ENCODE measurements at regions not wholly inside any gene's neighbourhood (a gene's known extent, or its start where the extent isn't known, plus 50 kb on each side); places are given as distances from the start of the nearest gene placed in this dataset.

GRCh38 chr14:66284346-66284745 lies 201.8 kb upstream of the CCDC196 start:
- no peaks in the 10 kb centered on the region for H3F3A ChIP-seq (replicated peaks; ENCODE audit: low read depth)
- H3K4me1 ChIP-seq (ENCODE audit: insufficient read depth): no peaks in the 10 kb centered on the region
- no peaks in the 10 kb centered on the region for H3K27me3 ChIP-seq (ENCODE audit: insufficient read depth)
- Mint-ChIP-seq H3K27ac (no peak overlapping the region), H3K4me3 (no peak overlapping the region), H3K9me3 (peaks cover 8% of the 10 kb centered on the region; the same call in 2 of the 3 replicates), H3K36me3 (ENCODE audit: low read depth) (no peaks in the 10 kb centered on the region), H3K27me3 (ENCODE audit: insufficient read depth, low read depth, poor library complexity) (no peaks in the 10 kb centered on the region), H3K4me1 (no peaks in the 10 kb centered on the region)
- no peak for DNase-seq (ENCODE audit: low spot score)
- H3K27ac ChIP-seq (ENCODE audit: low read depth): no peak overlapping the region
- no peak overlapping the region for H2AFZ ChIP-seq
- no peaks in the 10 kb centered on the region for H4K20me1 ChIP-seq (replicated peaks; ENCODE audit: insufficient read depth)
- H3K79me2 ChIP-seq (replicated peaks; ENCODE audit: insufficient read depth): no peaks in the 10 kb centered on the region
- no peak overlapping the region for H3K4me3 ChIP-seq
- no peak for ATAC-seq
- H3K36me3 ChIP-seq (ENCODE audit: insufficient read depth): no peaks in the 10 kb centered on the region
- H3K9me2 ChIP-seq (ENCODE audit: insufficient read depth): no peaks in the 10 kb centered on the region
- TF ChIP-seq ZNF114 (CRISPR knock-in tag; IDR thresholded peaks at IDR 0.05) (no peak), ETS1 (IDR thresholded peaks at IDR 0.05) (no peak), EZH2phosphoT487 (IDR thresholded peaks at IDR 0.05; ENCODE audit: unreplicated experiment) (no peak), CTCF (conservative IDR thresholded peaks at IDR 0.05; ENCODE audit: low read depth in 2 of 2) (no peak), ZNF331 (CRISPR knock-in tag; IDR thresholded peaks at IDR 0.05; ENCODE audit: low read depth) (no peak), CREB1 (CRISPR knock-in tag; IDR thresholded peaks at IDR 0.05; ENCODE audit: low read depth) (no peak), STAT1 (IDR thresholded peaks at IDR 0.05; ENCODE audit: unreplicated experiment) (no peak), ZNF462 (CRISPR knock-in tag; IDR thresholded peaks at IDR 0.05) (no peak), NANOG (IDR thresholded peaks at IDR 0.05; ENCODE audit: borderline replicate concordance) (no peak), JUNB (IDR thresholded peaks at IDR 0.05; ENCODE audit: unreplicated experiment) (no peak), POLR2AphosphoS5 (IDR thresholded peaks at IDR 0.05; ENCODE audit: low read depth) (no peak), REST (IDR thresholded peaks at IDR 0.05; ENCODE audit: unreplicated experiment) (no peak), EZH2 (IDR thresholded peaks at IDR 0.05; ENCODE audit: low read depth, unreplicated experiment) (no peak)
- H3K4me2 ChIP-seq: no peak overlapping the region
